Forelimb muscle (tissue), 1 donor: ENCODE measurements at regions not wholly inside any gene's neighbourhood (a gene's known extent, or its start where the extent isn't known, plus 50 kb on each side); places are given as distances from the start of the nearest gene placed in this dataset.
"Not testable (repeated sequence)": the region's sequence is repeated elsewhere in the genome, so short reads cannot be mapped to it uniquely, and the experiment has no call there.

Experiments used
- DNase-seq: peaks from one replicate; pipeline ENCODE4 v3.0.0-alpha.2; 2013; ENCODE audit warnings: low read depth

GRCh38 chrX:128781506-128781905 is 729.3 kb upstream of the ACTRT1 start:
- no peak for DNase-seq

- no peak for DNase-seq
These were observed 728.7 kb upstream of the ACTRT1 start for GRCh38 chrX:128780934-128781333.

GRCh38 chrX:128769495-128769894 is 717.3 kb upstream of the ACTRT1 start:
- no peak for DNase-seq

- DNase-seq, result no peak
These were observed 707.5 kb upstream of the ACTRT1 start for GRCh38 chrX:128759745-128760144.

- DNase-seq, result no peak
These were observed 707.0 kb upstream of the ACTRT1 start for GRCh38 chrX:128759177-128759576.

GRCh38 chrX:128754130-128754529 is 701.9 kb upstream of the ACTRT1 start:
- DNase-seq, result no peak

- no peak for DNase-seq
These were observed 687.3 kb upstream of the ACTRT1 start for GRCh38 chrX:128739539-128739938.

- DNase-seq, result no peak
These were observed 676.7 kb upstream of the ACTRT1 start for GRCh38 chrX:128728943-128729342.

GRCh38 chrX:128717635-128718578 is 665.7 kb upstream of the ACTRT1 start:
- DNase-seq, result no peak

GRCh38 chrX:128714425-128714824 is 662.2 kb upstream of the ACTRT1 start:
- no peak for DNase-seq

GRCh38 chrX:128699716-128700285 is 647.6 kb upstream of the ACTRT1 start:
- DNase-seq, result no peak

GRCh38 chrX:128698573-128699181 is 646.5 kb upstream of the ACTRT1 start:
- DNase-seq, result peak; percentile 52

- DNase-seq, result no peak
These were observed 639.7 kb upstream of the ACTRT1 start for GRCh38 chrX:128691872-128692271.

- no peak for DNase-seq
These were observed 633.2 kb upstream of the ACTRT1 start for GRCh38 chrX:128685387-128685786.

GRCh38 chrX:128676651-128677050 is 624.4 kb upstream of the ACTRT1 start:
- no peak for DNase-seq

GRCh38 chrX:128674326-128675086 is 622.3 kb upstream of the ACTRT1 start:
- DNase-seq, result not testable (repeated sequence)

- no peak for DNase-seq
These were observed 612.0 kb upstream of the ACTRT1 start for GRCh38 chrX:128664211-128664610.

- no peak for DNase-seq
These were observed 601.4 kb upstream of the ACTRT1 start for GRCh38 chrX:128653524-128654060.

- no peak for DNase-seq
These were observed 598.1 kb upstream of the ACTRT1 start for GRCh38 chrX:128650326-128650725.

- DNase-seq, result no peak
These were observed 582.6 kb upstream of the ACTRT1 start for GRCh38 chrX:128634754-128635153.

- DNase-seq, result no peak
These were observed 571.2 kb upstream of the ACTRT1 start for GRCh38 chrX:128623361-128623760.

GRCh38 chrX:128622296-128622695 is 570.1 kb upstream of the ACTRT1 start:
- DNase-seq, result no peak
